ENCODE measurements at regions not wholly inside any gene's neighbourhood (a gene's known extent, or its start where the extent isn't known, plus 50 kb on each side); places are given as distances from the start of the nearest gene placed in this dataset.
"Not testable (repeated sequence)": the region's sequence is repeated elsewhere in the genome, so short reads cannot be mapped to it uniquely, and the experiment has no call there.

- H3K27me3 ChIP-seq = no peaks in the 10 kb centered on the region
- no peaks in the 10 kb centered on the region for H3K36me3 ChIP-seq
- no peaks in the 10 kb centered on the region for H3K4me1 ChIP-seq
- H3K9me3 ChIP-seq = no peaks in the 10 kb centered on the region
- intact Hi-C loops (cut with DNase I) = no loop called here
- no peak for DNase-seq (ENCODE audit: extremely low spot score in 2 of 2)
- H3K27ac ChIP-seq = no peak overlapping the region
- no peak for TF ChIP-seq CTCF (IDR thresholded peaks at IDR 0.05)
- no peak for TF ChIP-seq POLR2A (IDR thresholded peaks at IDR 0.05)
- TF ChIP-seq POLR2AphosphoS5 (IDR thresholded peaks at IDR 0.05; ENCODE audit: insufficient read depth in 1 of 2, low read depth in 1 of 2) = no peak
- no peak overlapping the region for H3K4me3 ChIP-seq
These were observed 127.9 kb upstream of the MROH9 start for GRCh38 chr1:170807432-170807831.

- no peak for DNase-seq (ENCODE audit: extremely low spot score in 2 of 2)
- intact Hi-C loops (cut with DNase I) = no loop called here
- TF ChIP-seq POLR2A (IDR thresholded peaks at IDR 0.05) (no peak), CTCF (IDR thresholded peaks at IDR 0.05) (no peak), POLR2AphosphoS5 (IDR thresholded peaks at IDR 0.05; ENCODE audit: insufficient read depth in 1 of 2, low read depth in 1 of 2) (no peak)
These were observed 127.0 kb upstream of the MROH9 start for GRCh38 chr1:170808216-170808885.

GRCh38 chr1:170811013-170811412, 124.3 kb upstream of the MROH9 start:
- H3K27ac ChIP-seq; intact Hi-C loops (cut with DNase I); H3K4me3 ChIP-seq; H3K4me1 ChIP-seq; H3K9me3 ChIP-seq; H3K27me3 ChIP-seq; H3K36me3 ChIP-seq; DNase-seq (ENCODE audit: extremely low spot score in 2 of 2): not testable (repeated sequence)

More at GRCh38 chr1:170808216-170808885, 127.0 kb upstream of the MROH9 start:
- Histone ChIP-seq H3K27me3 (no peaks in the 10 kb centered on the region), H3K36me3 (no peaks in the 10 kb centered on the region), H3K9me3 (no peaks in the 10 kb centered on the region), H3K4me3 (no peak overlapping the region), H3K27ac (no peak overlapping the region), H3K4me1 (no peaks in the 10 kb centered on the region)

GRCh38 chr1:170819781-170820180, 115.6 kb upstream of the MROH9 start:
- H3K27ac ChIP-seq = no peak overlapping the region
- H3K36me3 ChIP-seq = no peaks in the 10 kb centered on the region
- no peak overlapping the region for H3K4me3 ChIP-seq
- no peaks in the 10 kb centered on the region for H3K9me3 ChIP-seq
- no peaks in the 10 kb centered on the region for H3K4me1 ChIP-seq
- H3K27me3 ChIP-seq = no peaks in the 10 kb centered on the region
- intact Hi-C loops (cut with DNase I) = no loop called here
- TF ChIP-seq CTCF (IDR thresholded peaks at IDR 0.05) (no peak), POLR2A (IDR thresholded peaks at IDR 0.05) (no peak), POLR2AphosphoS5 (IDR thresholded peaks at IDR 0.05; ENCODE audit: insufficient read depth in 1 of 2, low read depth in 1 of 2) (no peak)
- DNase-seq (ENCODE audit: extremely low spot score in 2 of 2) = no peak

GRCh38 chr1:170823120-170823519, 112.2 kb upstream of the MROH9 start:
- intact Hi-C loops (cut with DNase I) = no loop called here

More at GRCh38 chr1:170823120-170823519, 112.2 kb upstream of the MROH9 start:
- TF ChIP-seq CTCF (IDR thresholded peaks at IDR 0.05) = no peak
- no peak for TF ChIP-seq POLR2AphosphoS5 (IDR thresholded peaks at IDR 0.05; ENCODE audit: insufficient read depth in 1 of 2, low read depth in 1 of 2)
- TF ChIP-seq POLR2A (IDR thresholded peaks at IDR 0.05) = no peak
- Histone ChIP-seq H3K27me3 (no peaks in the 10 kb centered on the region), H3K4me3 (no peak overlapping the region), H3K4me1 (no peaks in the 10 kb centered on the region), H3K27ac (no peak overlapping the region), H3K9me3 (no peaks in the 10 kb centered on the region), H3K36me3 (no peaks in the 10 kb centered on the region)
- no peak for DNase-seq (ENCODE audit: extremely low spot score in 2 of 2)

Measured in vagina (tissue), 2 donors.